Panc1 (cell line): ENCODE measurements at regions not wholly inside any gene's neighbourhood (a gene's known extent, or its start where the extent isn't known, plus 50 kb on each side); places are given as distances from the start of the nearest gene placed in this dataset.

ENCODE experiments used
- CTCF ChIP-seq: fragments of 450-650 bp; IDR thresholded peaks from 2 replicates; pipeline ENCODE4 v1.5.1; 2017; ENCODE audit warnings: mild to moderate bottlenecking
- POLR2AphosphoS5 ChIP-seq: IDR thresholded peaks from 2 replicates; pipeline ENCODE4 v1.6.1; 2012; ENCODE audit warnings: mild to moderate bottlenecking, low read depth, low read length, moderate library complexity

GRCh38 chr6:169939554-169940164, 188.2 kb downstream of the ERMARD start:
- TF ChIP-seq POLR2AphosphoS5 (no peak), CTCF (no peak)
